Endothelial cell of umbilical vein (primary cell): ENCODE measurements at regions not wholly inside any gene's neighbourhood (a gene's known extent, or its start where the extent isn't known, plus 50 kb on each side); places are given as distances from the start of the nearest gene placed in this dataset.

Experiments
- BruUV-seq: library from RNA; stranded (reverse); fragments of 400-500 nt; replicated peaks from 2 replicates; lab custom pipeline; 2021; lab: Mats Ljungman, UMichigan
- CTCF ChIA-PET: fragments of 300-600, 350-600 bp; sonication (Branson Sonifier 250); formaldehyde crosslinking; loops from one replicate; lab custom pipeline; 2021; ENCODE audit warnings: antibody characterized with exemption, inconsistent platforms; lab: Charles Lee
- POLR2A ChIA-PET: fragments of 300-600, 350-600 bp; sonication (Branson Sonifier 250); formaldehyde crosslinking; loops from one replicate; lab custom pipeline; 2021; ENCODE audit warnings: antibody characterized with exemption, inconsistent platforms; lab: Charles Lee
- DNase-seq: peaks from one replicate; pipeline ENCODE4 v3.0.0-alpha.2; 2011; ENCODE audit warnings: low read depth, low spot score
- FAIRE-seq: peaks from 2 replicates; lab custom pipeline; 2011; peaks lifted over from hg19 to GRCh38; lab: Jason Lieb, UNC
- H2AFZ ChIP-seq: 2 replicates; pipeline ENCODE4 v1.6.0; 2012; ENCODE audit warnings: low read depth, low read length, control low read depth, inconsistent platforms
- H3K27ac ChIP-seq: 2 replicates; pipeline ENCODE4 v1.5.1; 2011; ENCODE audit warnings: low read depth, mild to moderate bottlenecking, control low read depth, low read length, moderate library complexity; ENCODE audit not compliant: insufficient read depth
- H3K27me3 ChIP-seq, 2 experiments: 2 replicates each; pipeline versions ENCODE4 v1.6.0 to v1.6.1; 2011; ENCODE audit warnings: low read length in 2 of 2, mixed read lengths in 1 of 2; ENCODE audit not compliant: control insufficient read depth in 2 of 2, insufficient read depth in 2 of 2
- H3K36me3 ChIP-seq, 2 experiments: 2 replicates in 1 of 2; 3 replicates in 1 of 2; pipeline ENCODE4 v1.5.1; 2011; ENCODE audit warnings: low read length in 2 of 2, mild to moderate bottlenecking in 1 of 2, moderate library complexity in 1 of 2; ENCODE audit not compliant: control insufficient read depth in 2 of 2, insufficient read depth in 2 of 2; ENCODE audit errors: extremely low read depth in 1 of 2
- H3K4me1 ChIP-seq: 3 replicates; pipeline ENCODE4 v1.5.1; 2011; ENCODE audit warnings: mild to moderate bottlenecking, low read length; ENCODE audit not compliant: control insufficient read depth, insufficient read depth; ENCODE audit errors: extremely low read depth
- H3K4me2 ChIP-seq: 2 replicates; pipeline ENCODE4 v1.6.1; 2011; ENCODE audit warnings: low read length, control low read depth, mixed read lengths; ENCODE audit not compliant: insufficient read depth
- H3K4me3 ChIP-seq, 3 experiments: fragments of 200-600 bp in 1 of 3; sonication (generic), shearing (Covaris generic) in 1 of 3; replicated peaks in 1 of 3; 2 replicates each; pipeline ENCODE4 v1.5.1; 2011 to 2016; ENCODE audit warnings: control low read depth in 3 of 3, low read length in 3 of 3, mild to moderate bottlenecking in 2 of 3, inconsistent platforms in 1 of 3, low read depth in 1 of 3, moderate library complexity in 1 of 3; ENCODE audit not compliant: insufficient read depth in 1 of 3
- H3K79me2 ChIP-seq: 2 replicates; pipeline ENCODE4 v1.6.0; 2012; ENCODE audit warnings: low read length, inconsistent platforms; ENCODE audit not compliant: control insufficient read depth, insufficient read depth
- H3K9ac ChIP-seq: replicated peaks from 2 replicates; pipeline ENCODE3; 2011; ENCODE audit warnings: low read length, control low read depth; ENCODE audit not compliant: insufficient read depth; ENCODE audit errors: extremely low read depth
- H3K9me1 ChIP-seq: replicated peaks from 3 replicates; pipeline ENCODE4 v1.6.0; 2011; ENCODE audit warnings: mild to moderate bottlenecking, low read length; ENCODE audit not compliant: control insufficient read depth, insufficient read depth; ENCODE audit errors: extremely low read depth
- H3K9me3 ChIP-seq: replicated peaks from 2 replicates; pipeline ENCODE4 v1.5.1; 2012; ENCODE audit warnings: low read length, inconsistent platforms; ENCODE audit not compliant: control insufficient read depth, insufficient read depth
- H4K20me1 ChIP-seq: replicated peaks from 2 replicates; pipeline ENCODE3; 2011; ENCODE audit warnings: mild to moderate bottlenecking, low read length; ENCODE audit not compliant: control insufficient read depth, insufficient read depth; ENCODE audit errors: extremely low read depth
- EZH2 ChIP-seq: IDR thresholded peaks from 2 replicates; pipeline ENCODE4 v1.6.1; 2012; ENCODE audit warnings: borderline replicate concordance, low read depth, mild to moderate bottlenecking, moderate library complexity, low read length, inconsistent platforms; ENCODE audit not compliant: severe bottlenecking
- FOS ChIP-seq: IDR thresholded peaks from 2 replicates; pipeline ENCODE4 v1.6.1; 2011; ENCODE audit warnings: mild to moderate bottlenecking, low read length, moderate library complexity, borderline replicate concordance; ENCODE audit not compliant: insufficient read depth
- GATA2 ChIP-seq: IDR thresholded peaks from 2 replicates; pipeline ENCODE4 v1.7.0; 2011; ENCODE audit warnings: low read depth, mild to moderate bottlenecking, moderate library complexity, mixed read lengths, low read length; ENCODE audit not compliant: insufficient read length, insufficient read depth
- JUN ChIP-seq: IDR thresholded peaks from 2 replicates; pipeline ENCODE4 v1.6.1; 2011; ENCODE audit warnings: borderline replicate concordance, low read depth; ENCODE audit not compliant: insufficient read length, insufficient read depth
- MAX ChIP-seq: IDR thresholded peaks from 2 replicates; pipeline ENCODE4 v1.6.1; 2011; ENCODE audit not compliant: insufficient read depth, insufficient read length
- MYC ChIP-seq: IDR thresholded peaks from one replicate; pipeline ENCODE4 v1.6.1; 2011; ENCODE audit warnings: mild to moderate bottlenecking, low read depth, low read length
- POLR2A ChIP-seq: IDR thresholded peaks from 2 replicates; pipeline ENCODE4 v1.6.1; 2012; ENCODE audit warnings: low read depth, mild to moderate bottlenecking, control low read depth, low read length
- POLR2AphosphoS5 ChIP-seq: IDR thresholded peaks from 2 replicates; pipeline ENCODE4 v1.6.1; 2012; ENCODE audit warnings: low read depth, mild to moderate bottlenecking, control low read depth, low read length, moderate library complexity; ENCODE audit not compliant: insufficient read depth
- dilution Hi-C: fragments of 300-500 bp; cut with MboI; formaldehyde crosslinking; loops from one replicate; pipeline ENCODE4 v1.15.0; 2019; ENCODE audit warnings: low sequenced_read_pairs; ENCODE audit not compliant: extremely low pct_ligation_motif_present
- intact Hi-C: fragments of 100-400 bp; cut with micrococcal nuclease; formaldehyde crosslinking; loops from one replicate; pipeline ENCODE4 v1.10.0; 2022
- TF ChIP-seq, protein P1 (sequence below), 2 donors: IDR thresholded peaks; 1 replicate in 1 of 2; 2 replicates in 1 of 2; pipeline ENCODE4 v1.5.1; 2011; ENCODE audit warnings: low read length in 2 of 2, mild to moderate bottlenecking in 2 of 2, moderate library complexity in 2 of 2, control low read depth in 1 of 2, inconsistent platforms in 1 of 2, low read depth in 1 of 2; ENCODE audit not compliant: insufficient read depth in 1 of 2; ENCODE audit errors: extremely low read depth in 1 of 2

GRCh38 chr16:58962811-58963210 is 228.7 kb upstream of the GOT2 start:
- Histone ChIP-seq H3K4me1 (no peaks in the 10 kb centered on the region), H3K9me3 (no peaks in the 10 kb centered on the region), H2AFZ (no peak overlapping the region), H3K4me2 (no peak overlapping the region), H3K36me3 (no peaks in the 10 kb centered on the region), H3K27me3 (no peaks in the 10 kb centered on the region), H3K9ac (no peak overlapping the region), H4K20me1 (no peaks in the 10 kb centered on the region), H3K27ac (no peak overlapping the region), H3K79me2 (no peaks in the 10 kb centered on the region), H3K9me1 (no peaks in the 10 kb centered on the region), H3K4me3 (no peak overlapping the region)
- no peak for FAIRE-seq
- no peak for DNase-seq
- CTCF ChIA-PET: no interaction called here
- intact Hi-C loops (no loop called here), dilution Hi-C loops (no loop called here)
- POLR2A ChIA-PET: no interaction called here
- no TSS peak for BruUV-seq
- TF ChIP-seq FOS: no peak
- no peak for TF ChIP-seq JUN
- TF ChIP-seq, protein P1, sequence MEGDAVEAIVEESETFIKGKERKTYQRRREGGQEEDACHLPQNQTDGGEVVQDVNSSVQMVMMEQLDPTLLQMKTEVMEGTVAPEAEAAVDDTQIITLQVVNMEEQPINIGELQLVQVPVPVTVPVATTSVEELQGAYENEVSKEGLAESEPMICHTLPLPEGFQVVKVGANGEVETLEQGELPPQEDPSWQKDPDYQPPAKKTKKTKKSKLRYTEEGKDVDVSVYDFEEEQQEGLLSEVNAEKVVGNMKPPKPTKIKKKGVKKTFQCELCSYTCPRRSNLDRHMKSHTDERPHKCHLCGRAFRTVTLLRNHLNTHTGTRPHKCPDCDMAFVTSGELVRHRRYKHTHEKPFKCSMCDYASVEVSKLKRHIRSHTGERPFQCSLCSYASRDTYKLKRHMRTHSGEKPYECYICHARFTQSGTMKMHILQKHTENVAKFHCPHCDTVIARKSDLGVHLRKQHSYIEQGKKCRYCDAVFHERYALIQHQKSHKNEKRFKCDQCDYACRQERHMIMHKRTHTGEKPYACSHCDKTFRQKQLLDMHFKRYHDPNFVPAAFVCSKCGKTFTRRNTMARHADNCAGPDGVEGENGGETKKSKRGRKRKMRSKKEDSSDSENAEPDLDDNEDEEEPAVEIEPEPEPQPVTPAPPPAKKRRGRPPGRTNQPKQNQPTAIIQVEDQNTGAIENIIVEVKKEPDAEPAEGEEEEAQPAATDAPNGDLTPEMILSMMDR (IDR thresholded peaks at IDR 0.05; ENCODE audit: extremely low read depth in 1 of 2, insufficient read depth in 1 of 2, low read depth in 1 of 2, low read length in 2 of 2): no peak
- TF ChIP-seq POLR2A: no peak
- no peak for TF ChIP-seq EZH2
- TF ChIP-seq POLR2AphosphoS5: no peak
- TF ChIP-seq MAX: no peak
- TF ChIP-seq GATA2: no peak
- TF ChIP-seq MYC: no peak
